Fibroblast of gingiva (primary cell): ENCODE measurements at regions not wholly inside any gene's neighbourhood (a gene's known extent, or its start where the extent isn't known, plus 50 kb on each side); places are given as distances from the start of the nearest gene placed in this dataset.
"Not testable (repeated sequence)": the region's sequence is repeated elsewhere in the genome, so short reads cannot be mapped to it uniquely, and the experiment has no call there.

ENCODE experiments used
- DNase-seq: peaks from one replicate; pipeline ENCODE4 v3.0.0-alpha.2; 2011; ENCODE audit warnings: low read depth

DNA sequence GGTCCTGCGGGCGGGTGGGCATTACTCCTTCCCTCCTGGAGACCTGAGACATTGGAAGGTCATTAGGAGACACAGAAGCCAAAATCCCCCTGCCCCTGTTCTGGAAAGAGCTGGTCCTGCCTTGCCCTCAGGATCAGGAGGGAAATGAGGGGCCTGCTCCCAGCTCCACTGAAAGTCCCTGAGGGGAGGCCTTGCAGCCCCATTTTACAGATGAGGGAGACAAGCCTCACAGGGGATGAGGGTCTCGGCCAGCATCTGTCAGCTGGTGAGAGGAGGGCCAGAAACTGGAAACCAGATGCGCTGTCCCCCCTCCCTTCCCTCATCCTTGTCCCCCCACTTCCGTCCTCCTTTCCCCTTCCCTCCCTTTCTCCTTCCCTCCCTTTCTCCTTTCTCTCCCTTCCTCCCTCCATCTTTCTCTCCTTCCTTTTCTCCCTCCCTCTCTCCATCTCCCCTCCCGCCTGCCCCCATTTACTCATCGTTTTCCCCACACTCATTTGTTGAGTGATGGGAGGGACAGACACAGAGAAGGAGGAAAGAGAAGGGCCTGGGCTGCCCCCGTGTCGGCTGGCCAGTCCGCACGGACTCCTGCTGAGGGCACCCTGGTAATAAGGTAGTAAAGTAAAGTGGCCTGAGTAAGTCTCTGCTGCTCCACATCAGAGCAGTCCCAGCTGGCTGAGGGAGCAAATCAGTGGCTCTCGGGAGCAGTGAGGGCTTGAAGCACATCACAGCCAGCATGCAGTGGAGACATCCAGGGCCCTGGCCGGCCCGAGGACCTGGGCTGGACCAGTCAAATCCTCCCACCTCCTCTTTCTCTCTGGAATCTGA, 112.4 kb upstream of the ALDH1A3 start:
- no peak for DNase-seq

DNA sequence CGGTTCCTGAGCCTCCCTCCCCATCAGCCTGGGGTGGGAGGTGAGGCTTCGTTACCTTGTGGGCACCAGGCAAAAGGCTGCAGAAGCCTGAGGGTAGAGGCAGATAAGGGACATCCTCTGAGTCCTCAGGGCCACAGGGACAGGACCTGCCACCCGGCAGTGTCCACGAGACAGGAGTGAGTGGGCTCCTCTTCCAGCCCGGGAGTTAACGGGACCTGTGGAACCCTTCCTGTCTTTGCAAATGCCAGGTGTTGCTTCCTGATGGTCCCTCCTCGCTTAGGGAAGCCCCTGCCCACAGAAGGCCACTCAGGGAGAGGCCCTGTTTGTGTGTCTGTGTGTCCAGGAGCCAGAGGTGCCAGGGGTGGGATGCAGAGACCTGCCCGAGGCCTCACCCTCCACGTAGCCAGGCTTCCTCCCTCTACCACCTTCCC, 111.1 kb upstream of the ALDH1A3 start:
- DNase-seq = no peak

DNA sequence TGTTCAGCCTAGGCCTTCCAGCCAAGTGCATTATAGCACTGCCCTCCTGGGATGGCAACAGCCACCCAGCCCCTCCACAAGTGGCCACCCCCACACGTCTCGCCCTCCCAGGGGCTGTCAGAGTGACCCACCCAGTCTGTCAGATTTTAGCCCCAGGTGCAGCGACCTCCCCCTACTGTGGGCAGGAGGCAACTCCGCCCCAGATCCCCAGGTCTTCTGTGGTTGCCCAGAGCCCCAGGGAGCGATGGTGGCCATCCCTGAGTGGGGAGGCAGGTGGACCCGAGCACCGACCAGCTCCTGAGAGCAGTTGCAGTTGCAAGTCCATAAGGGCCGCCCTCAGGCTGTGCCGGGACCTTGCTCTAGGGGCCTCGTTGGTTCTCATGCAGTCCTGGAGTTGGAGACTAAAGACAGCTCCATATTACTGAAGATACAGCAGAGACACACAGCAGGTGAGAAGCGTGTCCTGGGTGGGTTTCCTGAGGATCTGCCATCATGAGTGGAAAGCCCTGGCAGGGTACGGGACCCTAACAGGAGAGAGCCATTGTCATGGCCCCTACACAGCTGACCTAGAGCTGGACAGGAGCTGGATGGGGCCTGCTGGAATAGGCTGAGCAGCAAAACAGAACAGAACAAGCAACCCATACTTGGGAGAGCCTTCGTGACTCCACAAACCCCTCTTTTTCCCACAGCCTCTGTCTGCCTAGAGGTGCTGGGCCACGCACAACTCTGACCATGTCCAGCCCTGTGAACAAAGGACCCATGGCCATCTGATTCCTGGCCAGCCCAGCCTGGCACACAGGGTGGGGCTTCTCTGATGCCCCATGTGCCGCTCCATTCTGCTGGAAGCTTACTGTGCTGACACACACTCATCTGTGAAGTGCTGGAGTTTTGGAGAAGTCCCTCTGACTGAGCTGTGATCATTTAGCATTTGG, 110.3 kb upstream of the ALDH1A3 start:
- DNase-seq = no peak

GRCh38 chr15:100769975-100770340, 109.7 kb upstream of the ALDH1A3 start:
- DNase-seq = no peak

DNA sequence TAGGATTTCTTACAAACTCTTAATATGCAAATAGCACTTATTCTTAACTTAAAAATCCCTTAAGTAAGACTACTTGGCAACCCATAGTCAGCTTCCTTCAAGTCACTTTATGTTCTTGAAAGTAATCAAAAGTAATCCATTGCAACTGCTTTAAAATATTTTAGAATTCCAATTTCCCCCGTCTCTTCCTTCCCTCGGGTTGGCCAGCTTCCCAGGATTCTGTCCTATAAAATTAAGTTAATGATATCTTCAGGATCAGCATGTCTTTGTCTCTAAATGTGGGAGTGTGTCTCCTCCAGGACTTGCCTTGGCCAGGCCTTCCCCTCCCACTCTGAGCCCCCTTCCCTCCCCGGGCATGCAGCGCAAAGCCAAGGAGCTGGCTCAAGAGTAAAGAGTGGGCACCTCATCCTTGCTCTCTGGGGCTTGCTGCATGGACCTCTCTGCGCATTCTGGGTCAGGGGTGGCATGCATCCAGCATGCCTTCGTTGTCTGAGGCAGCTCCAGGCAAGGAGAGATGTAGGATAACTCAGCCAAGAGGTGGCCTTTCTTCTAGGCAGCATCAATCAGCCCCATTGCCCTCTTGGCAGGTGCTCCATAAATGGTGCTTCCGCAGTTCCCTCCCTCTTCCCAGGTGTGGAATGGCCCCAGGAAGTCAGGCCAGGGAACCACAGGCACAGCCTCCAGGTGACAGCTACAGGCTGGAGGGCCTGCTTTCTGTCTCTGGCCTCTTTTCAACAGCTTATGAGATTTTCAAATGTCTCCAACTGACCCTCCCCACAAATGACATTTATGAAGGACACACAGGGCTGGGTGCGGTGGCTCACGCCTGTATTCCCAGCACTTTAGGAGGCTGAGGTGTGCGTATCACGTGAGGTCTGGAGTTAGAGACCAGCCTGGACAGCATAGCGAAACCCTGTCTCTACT, 108.7 kb upstream of the ALDH1A3 start:
- DNase-seq = no peak

- DNase-seq = no peak
These were observed 107.9 kb upstream of the ALDH1A3 start for GRCh38 chr15:100771746-100772145.

DNA sequence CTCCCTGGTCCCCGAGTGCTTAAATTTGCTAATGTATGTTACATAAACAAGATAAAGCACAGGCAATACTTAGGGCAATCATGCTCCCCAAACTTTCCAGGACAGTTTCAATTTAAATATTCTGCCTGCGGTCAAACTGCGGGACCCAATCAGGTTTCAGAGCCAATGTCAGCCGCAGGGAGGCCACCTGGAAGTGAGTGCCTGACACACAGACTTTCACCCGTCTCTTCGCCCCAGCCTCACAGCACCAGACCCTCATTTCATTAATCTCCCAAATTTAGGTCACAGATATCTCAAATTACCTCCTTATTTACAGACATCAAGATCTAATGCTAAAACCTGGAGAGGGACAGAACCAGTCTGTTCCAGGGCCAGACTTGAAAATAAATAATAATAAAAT, 107.2 kb upstream of the ALDH1A3 start:
- DNase-seq = no peak

GRCh38 chr15:100772892-100773520, 106.6 kb upstream of the ALDH1A3 start:
- no peak for DNase-seq

DNA sequence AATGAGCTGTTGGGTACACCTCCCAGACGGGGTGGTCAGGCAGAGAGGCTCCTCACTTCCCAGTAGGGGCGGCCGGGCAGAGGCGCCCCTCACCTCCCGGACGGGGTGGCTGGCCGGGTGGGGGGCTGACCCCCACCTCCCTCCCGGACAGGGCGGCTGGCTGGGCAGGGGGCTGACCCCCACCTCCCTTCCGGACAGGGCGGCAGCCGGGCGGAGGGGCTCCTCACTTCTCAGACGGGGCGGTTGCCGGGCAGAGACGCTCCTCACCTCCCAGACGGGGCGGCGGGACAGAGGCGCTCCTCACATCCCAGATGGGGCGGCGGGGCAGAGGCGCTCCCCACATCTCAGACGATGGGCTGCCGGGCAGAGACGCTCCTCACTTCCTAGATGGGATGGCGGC, 105.6 kb upstream of the ALDH1A3 start:
- not testable (repeated sequence) for DNase-seq

- DNase-seq = no peak
These were observed 103.9 kb upstream of the ALDH1A3 start for GRCh38 chr15:100775581-100776185.

DNA sequence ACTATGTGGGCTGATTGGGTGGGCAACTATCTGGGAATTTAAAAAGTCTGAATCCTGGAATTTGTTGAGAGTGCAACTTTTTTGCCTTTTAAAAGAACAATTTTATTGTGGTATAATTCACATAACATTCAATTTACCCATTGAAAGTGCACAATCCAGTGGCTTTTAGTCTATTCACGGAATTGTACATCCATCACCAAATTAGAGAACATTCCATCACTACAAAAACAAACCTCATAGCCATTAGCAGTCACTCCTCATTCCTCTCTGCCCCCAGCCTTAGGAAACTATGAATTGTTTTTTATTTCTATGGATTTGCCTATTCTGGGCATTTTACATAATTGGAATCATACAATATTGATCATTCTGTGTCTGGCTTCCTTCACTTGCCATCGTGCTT, 101.8 kb upstream of the ALDH1A3 start:
- DNase-seq = no peak

GRCh38 chr15:100778831-100779288, 100.8 kb upstream of the ALDH1A3 start:
- no peak for DNase-seq

DNA sequence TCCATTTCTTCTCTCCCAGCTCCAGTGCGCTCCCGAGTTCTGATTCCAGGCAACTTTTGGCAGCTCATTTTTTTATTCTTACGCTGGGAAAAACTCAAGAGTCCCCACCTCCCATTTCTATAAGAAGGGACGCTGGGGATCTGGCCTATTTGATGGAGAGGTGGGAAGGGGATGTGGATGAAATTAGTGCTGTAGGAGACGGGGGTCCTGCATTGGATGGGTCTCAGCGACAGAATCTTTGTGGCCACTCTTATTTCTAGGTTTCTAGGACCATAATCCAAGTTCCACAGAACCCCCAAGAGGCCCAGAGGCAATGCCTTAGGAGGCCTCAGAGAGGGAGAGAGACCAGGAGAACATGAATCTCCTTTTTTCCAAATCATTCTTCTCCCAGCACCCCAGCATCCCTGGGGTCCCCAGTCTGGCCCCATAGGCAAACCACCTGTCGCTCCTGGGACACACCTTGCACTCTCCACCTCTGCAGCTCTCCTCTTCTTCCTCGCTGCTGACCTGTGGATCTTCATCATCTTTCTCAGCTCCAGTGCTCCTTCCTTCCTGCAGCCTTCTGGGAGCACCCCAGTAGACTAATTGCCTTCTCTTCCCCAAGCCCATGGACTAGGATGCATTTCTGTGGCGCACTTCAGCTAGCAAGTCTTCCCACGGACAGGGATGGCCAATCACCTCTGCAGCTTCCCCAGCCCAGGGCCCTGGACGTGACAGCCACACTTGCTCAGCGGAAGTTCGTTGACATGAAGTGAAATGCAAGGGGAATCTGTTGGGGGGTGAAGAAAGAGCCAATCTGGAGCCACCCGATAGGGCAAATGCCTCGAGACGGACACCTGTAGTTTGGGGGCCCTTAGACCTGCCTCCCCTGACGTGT, 100.1 kb upstream of the ALDH1A3 start:
- DNase-seq = no peak

DNA sequence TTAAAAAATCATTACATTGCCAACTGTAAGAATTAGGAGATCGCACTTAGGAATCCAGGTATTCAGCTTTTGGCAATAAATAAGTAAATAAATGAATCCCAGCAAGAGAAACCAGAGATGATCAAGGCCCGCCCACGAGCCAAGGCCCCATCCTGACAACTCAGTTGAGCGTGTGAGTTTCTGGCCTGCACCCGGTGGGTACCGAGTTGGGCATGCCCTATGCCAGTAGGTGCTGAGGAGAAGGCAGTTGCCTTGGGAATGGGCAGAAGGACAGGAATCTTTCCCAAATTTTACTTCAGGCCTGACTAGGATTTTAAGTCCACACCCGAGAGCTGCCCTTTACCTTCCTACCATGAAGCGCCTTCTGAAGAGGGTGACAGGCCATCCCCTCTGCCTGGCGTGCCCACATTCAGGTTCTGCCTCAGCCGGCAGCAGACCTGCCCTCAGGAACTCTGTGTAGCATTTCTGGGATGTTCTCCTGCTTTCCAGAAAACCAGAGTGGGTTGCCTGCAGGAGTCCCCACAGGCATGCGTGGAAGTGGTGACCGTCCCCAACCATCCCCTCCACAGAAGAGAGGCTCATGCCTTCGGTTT, 99.3 kb upstream of the ALDH1A3 start:
- no peak for DNase-seq

DNA sequence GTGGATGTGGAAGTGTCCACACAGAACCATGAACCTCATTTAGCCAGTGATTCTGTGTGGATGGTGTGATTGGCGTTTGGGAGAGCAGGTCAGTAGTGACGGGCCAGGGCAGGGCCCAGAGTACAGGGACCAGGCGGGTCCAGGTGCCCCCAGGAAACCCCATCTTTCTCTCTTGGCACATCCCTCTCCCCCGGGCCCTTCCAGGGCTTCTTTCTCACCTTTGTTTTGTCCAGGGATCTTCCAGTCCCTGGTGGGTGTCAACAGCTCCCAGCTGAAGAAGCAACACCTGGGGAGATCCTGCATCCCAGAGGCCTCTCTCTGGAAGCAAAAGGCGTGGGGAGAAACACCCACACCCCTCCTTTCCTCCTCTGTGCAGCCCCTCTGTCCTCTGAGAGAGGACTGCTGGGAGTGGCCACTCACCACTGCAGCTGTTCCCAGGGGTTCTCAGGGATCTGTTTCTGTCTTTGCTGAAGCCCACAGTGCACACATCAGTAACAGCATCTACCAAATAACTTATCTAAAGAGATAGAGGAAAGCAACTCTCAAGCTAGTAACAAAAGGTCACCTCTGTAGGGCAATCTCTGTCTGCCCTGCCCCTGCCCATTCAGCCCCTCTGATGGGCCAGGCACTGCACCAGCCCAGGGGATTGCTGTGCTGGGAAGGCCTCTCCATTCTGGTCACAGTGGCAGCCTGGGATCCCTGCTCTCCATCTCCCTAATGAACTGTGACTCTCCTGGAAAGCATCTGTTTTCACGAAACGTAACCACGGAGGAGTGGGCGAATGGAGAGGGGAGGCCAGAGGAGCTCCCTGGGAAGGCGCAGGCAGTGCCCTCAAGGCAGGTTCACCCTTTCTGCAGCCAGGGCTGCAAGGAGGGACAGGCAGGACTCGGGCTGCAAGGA, 98.3 kb upstream of the ALDH1A3 start:
- no peak for DNase-seq

DNA sequence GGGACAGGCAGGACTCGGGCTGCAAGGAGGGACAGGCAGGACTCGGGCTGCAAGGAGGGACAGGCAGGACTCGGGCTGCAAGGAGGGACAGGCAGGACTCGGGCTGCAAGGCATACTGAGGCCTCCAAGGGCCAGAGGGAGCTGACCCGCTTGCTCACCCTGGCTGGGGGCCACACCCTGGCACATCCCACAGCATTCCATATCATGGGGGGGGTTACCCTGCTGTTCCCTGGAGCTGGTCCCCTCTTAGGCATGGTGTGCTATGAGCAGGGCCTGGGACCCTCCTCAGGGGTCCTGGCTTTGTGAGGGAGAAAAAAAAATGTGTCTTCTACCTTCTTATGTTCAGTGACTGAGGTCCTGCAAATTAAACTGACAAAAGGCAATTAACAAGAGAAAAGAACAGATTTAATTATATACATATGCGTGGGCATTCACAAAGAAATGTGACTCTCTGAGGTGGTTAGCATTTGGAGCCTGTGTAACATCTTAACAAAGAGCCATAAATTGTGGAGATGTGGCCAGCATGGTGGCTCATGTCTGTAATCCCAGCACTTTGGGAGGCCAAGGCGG, 97.6 kb upstream of the ALDH1A3 start:
- no peak for DNase-seq

DNA sequence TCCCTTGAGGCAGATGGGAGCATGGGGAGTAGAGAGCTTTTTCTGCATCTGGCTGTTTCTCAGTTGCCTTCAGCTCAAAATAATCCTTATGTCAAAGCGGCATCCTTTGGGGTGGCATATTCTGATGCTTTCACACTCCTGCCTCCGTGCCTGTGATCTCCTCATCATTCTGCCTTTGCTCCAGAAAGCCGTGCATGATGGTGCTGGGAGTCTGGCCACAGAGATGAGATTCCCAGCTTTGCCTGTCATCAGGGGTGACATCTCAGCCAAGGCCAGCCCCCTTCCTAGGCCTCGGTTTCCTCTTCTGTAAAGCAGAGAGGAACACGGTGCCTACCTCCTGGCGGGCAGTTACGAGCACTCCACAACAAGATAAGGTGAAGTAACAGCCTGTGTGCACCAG, 96.3 kb upstream of the ALDH1A3 start:
- no peak for DNase-seq
